Endothelial cell of umbilical vein (primary cell): ENCODE measurements at regions not wholly inside any gene's neighbourhood (a gene's known extent, or its start where the extent isn't known, plus 50 kb on each side); places are given as distances from the start of the nearest gene placed in this dataset.

Experiments
- BruUV-seq: library from RNA; stranded (reverse); fragments of 400-500 nt; replicated peaks from 2 replicates; lab custom pipeline; 2021; lab: Mats Ljungman, UMichigan
- CTCF ChIA-PET: fragments of 300-600, 350-600 bp; sonication (Branson Sonifier 250); formaldehyde crosslinking; loops from one replicate; lab custom pipeline; 2021; ENCODE audit warnings: antibody characterized with exemption, inconsistent platforms; lab: Charles Lee
- POLR2A ChIA-PET: fragments of 300-600, 350-600 bp; sonication (Branson Sonifier 250); formaldehyde crosslinking; loops from one replicate; lab custom pipeline; 2021; ENCODE audit warnings: antibody characterized with exemption, inconsistent platforms; lab: Charles Lee
- DNase-seq: peaks from one replicate; pipeline ENCODE4 v3.0.0-alpha.2; 2011; ENCODE audit warnings: low read depth, low spot score
- FAIRE-seq: peaks from 2 replicates; lab custom pipeline; 2011; peaks lifted over from hg19 to GRCh38; lab: Jason Lieb, UNC
- H2AFZ ChIP-seq: 2 replicates; pipeline ENCODE4 v1.6.0; 2012; ENCODE audit warnings: low read depth, low read length, control low read depth, inconsistent platforms
- H3K27ac ChIP-seq: 2 replicates; pipeline ENCODE4 v1.5.1; 2011; ENCODE audit warnings: low read depth, mild to moderate bottlenecking, control low read depth, low read length, moderate library complexity; ENCODE audit not compliant: insufficient read depth
- H3K27me3 ChIP-seq, 2 experiments: 2 replicates each; pipeline versions ENCODE4 v1.6.0 to v1.6.1; 2011; ENCODE audit warnings: low read length in 2 of 2, mixed read lengths in 1 of 2; ENCODE audit not compliant: control insufficient read depth in 2 of 2, insufficient read depth in 2 of 2
- H3K36me3 ChIP-seq, 2 experiments: 2 replicates in 1 of 2; 3 replicates in 1 of 2; pipeline ENCODE4 v1.5.1; 2011; ENCODE audit warnings: low read length in 2 of 2, mild to moderate bottlenecking in 1 of 2, moderate library complexity in 1 of 2; ENCODE audit not compliant: control insufficient read depth in 2 of 2, insufficient read depth in 2 of 2; ENCODE audit errors: extremely low read depth in 1 of 2
- H3K4me1 ChIP-seq: 3 replicates; pipeline ENCODE4 v1.5.1; 2011; ENCODE audit warnings: mild to moderate bottlenecking, low read length; ENCODE audit not compliant: control insufficient read depth, insufficient read depth; ENCODE audit errors: extremely low read depth
- H3K4me2 ChIP-seq: 2 replicates; pipeline ENCODE4 v1.6.1; 2011; ENCODE audit warnings: low read length, control low read depth, mixed read lengths; ENCODE audit not compliant: insufficient read depth
- H3K4me3 ChIP-seq, 3 experiments: fragments of 200-600 bp in 1 of 3; sonication (generic), shearing (Covaris generic) in 1 of 3; replicated peaks in 1 of 3; 2 replicates each; pipeline ENCODE4 v1.5.1; 2011 to 2016; ENCODE audit warnings: control low read depth in 3 of 3, low read length in 3 of 3, mild to moderate bottlenecking in 2 of 3, inconsistent platforms in 1 of 3, low read depth in 1 of 3, moderate library complexity in 1 of 3; ENCODE audit not compliant: insufficient read depth in 1 of 3
- H3K79me2 ChIP-seq: 2 replicates; pipeline ENCODE4 v1.6.0; 2012; ENCODE audit warnings: low read length, inconsistent platforms; ENCODE audit not compliant: control insufficient read depth, insufficient read depth
- H3K9ac ChIP-seq: replicated peaks from 2 replicates; pipeline ENCODE3; 2011; ENCODE audit warnings: low read length, control low read depth; ENCODE audit not compliant: insufficient read depth; ENCODE audit errors: extremely low read depth
- H3K9me1 ChIP-seq: replicated peaks from 3 replicates; pipeline ENCODE4 v1.6.0; 2011; ENCODE audit warnings: mild to moderate bottlenecking, low read length; ENCODE audit not compliant: control insufficient read depth, insufficient read depth; ENCODE audit errors: extremely low read depth
- H3K9me3 ChIP-seq: replicated peaks from 2 replicates; pipeline ENCODE4 v1.5.1; 2012; ENCODE audit warnings: low read length, inconsistent platforms; ENCODE audit not compliant: control insufficient read depth, insufficient read depth
- H4K20me1 ChIP-seq: replicated peaks from 2 replicates; pipeline ENCODE3; 2011; ENCODE audit warnings: mild to moderate bottlenecking, low read length; ENCODE audit not compliant: control insufficient read depth, insufficient read depth; ENCODE audit errors: extremely low read depth
- EZH2 ChIP-seq: IDR thresholded peaks from 2 replicates; pipeline ENCODE4 v1.6.1; 2012; ENCODE audit warnings: borderline replicate concordance, low read depth, mild to moderate bottlenecking, moderate library complexity, low read length, inconsistent platforms; ENCODE audit not compliant: severe bottlenecking
- GATA2 ChIP-seq: IDR thresholded peaks from 2 replicates; pipeline ENCODE4 v1.7.0; 2011; ENCODE audit warnings: low read depth, mild to moderate bottlenecking, moderate library complexity, mixed read lengths, low read length; ENCODE audit not compliant: insufficient read length, insufficient read depth
- JUN ChIP-seq: IDR thresholded peaks from 2 replicates; pipeline ENCODE4 v1.6.1; 2011; ENCODE audit warnings: borderline replicate concordance, low read depth; ENCODE audit not compliant: insufficient read length, insufficient read depth
- MAX ChIP-seq: IDR thresholded peaks from 2 replicates; pipeline ENCODE4 v1.6.1; 2011; ENCODE audit not compliant: insufficient read depth, insufficient read length
- POLR2A ChIP-seq: IDR thresholded peaks from 2 replicates; pipeline ENCODE4 v1.6.1; 2012; ENCODE audit warnings: low read depth, mild to moderate bottlenecking, control low read depth, low read length
- dilution Hi-C: fragments of 300-500 bp; cut with MboI; formaldehyde crosslinking; loops from one replicate; pipeline ENCODE4 v1.15.0; 2019; ENCODE audit warnings: low sequenced_read_pairs; ENCODE audit not compliant: extremely low pct_ligation_motif_present
- intact Hi-C: fragments of 100-400 bp; cut with micrococcal nuclease; formaldehyde crosslinking; loops from one replicate; pipeline ENCODE4 v1.10.0; 2022

DNA sequence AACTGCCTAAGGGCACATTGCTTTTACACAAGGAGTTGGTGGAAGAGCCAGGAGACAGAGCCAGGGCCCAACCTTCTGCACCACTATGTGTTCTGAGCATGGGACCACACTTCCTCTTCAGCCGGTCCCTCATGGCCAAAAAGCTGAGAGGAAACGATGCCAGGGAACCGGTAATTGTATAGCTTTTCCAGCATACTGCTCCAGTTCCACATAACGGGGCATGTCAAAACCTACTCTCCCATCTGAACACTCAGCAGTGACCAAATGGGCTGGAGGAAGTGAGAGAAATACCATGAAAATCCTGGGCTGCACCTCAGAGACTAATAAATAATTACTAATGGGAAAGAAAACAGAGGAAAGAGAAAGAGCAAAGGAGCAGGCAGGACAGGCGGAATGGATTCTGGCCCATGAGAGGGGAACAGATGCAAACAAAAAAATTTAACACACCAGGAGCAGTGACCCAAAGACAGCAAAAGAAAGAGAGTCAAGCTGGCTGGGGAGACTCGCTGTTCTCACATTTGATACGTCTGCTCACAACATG lies 52.0 kb upstream of the BMP2 start:
- no peaks in the 10 kb centered on the region for H3K79me2 ChIP-seq
- no peaks in the 10 kb centered on the region for H3K9me3 ChIP-seq
- CTCF ChIA-PET, result interaction anchor here (1.3 to 1.4 kb wide), 2 partner anchors 15 to 78 kb away, joined by 3 to 4 read pairs; no protein-coding TSS in a partner anchor
- no TSS peak for BruUV-seq
- POLR2A ChIA-PET, result no interaction called here
- no peaks in the 10 kb centered on the region for H3K36me3 ChIP-seq
- no peak for DNase-seq
- H4K20me1 ChIP-seq, result no peaks in the 10 kb centered on the region
- FAIRE-seq, result no peak
- peaks cover 13% of the 10 kb centered on the region for H3K4me1 ChIP-seq
- H2AFZ ChIP-seq, result no peak overlapping the region
- H3K9ac ChIP-seq, result no peak overlapping the region
- intact Hi-C loops (no loop called here), dilution Hi-C loops (no loop called here)
- no peaks in the 10 kb centered on the region for H3K9me1 ChIP-seq
- no peak overlapping the region for H3K4me2 ChIP-seq
- TF ChIP-seq MAX (no peak), JUN (no peak), POLR2A (no peak), EZH2 (no peak)
- no peak overlapping the region for H3K4me3 ChIP-seq
- H3K27me3 ChIP-seq, result no peaks in the 10 kb centered on the region
- no peak overlapping the region for H3K27ac ChIP-seq

GRCh38 chr20:6714279-6714711 lies 53.2 kb upstream of the BMP2 start:
- dilution Hi-C loops, result no loop called here
- POLR2A ChIA-PET, result no interaction called here

More at GRCh38 chr20:6714279-6714711, 53.2 kb upstream of the BMP2 start:
- no peak overlapping the region for H3K9ac ChIP-seq
- intact Hi-C loops, result no loop called here
- CTCF ChIA-PET, result no interaction called here
- no peak for TF ChIP-seq GATA2
- no peaks in the 10 kb centered on the region for H3K9me1 ChIP-seq
- H3K4me3 ChIP-seq, result no peak overlapping the region
- no peak overlapping the region for H3K4me2 ChIP-seq
- no peak overlapping the region for H3K27ac ChIP-seq
- H3K4me1 ChIP-seq, result peaks cover 25% of the 10 kb centered on the region
- H3K27me3 ChIP-seq, result no peaks in the 10 kb centered on the region
- no peaks in the 10 kb centered on the region for H3K79me2 ChIP-seq
- no peaks in the 10 kb centered on the region for H4K20me1 ChIP-seq
- H3K9me3 ChIP-seq, result no peaks in the 10 kb centered on the region
- no peak for DNase-seq
- no peak overlapping the region for H2AFZ ChIP-seq
- H3K36me3 ChIP-seq, result no peaks in the 10 kb centered on the region
- no TSS peak for BruUV-seq
- FAIRE-seq, result no peak
